ENCODE measurements at regions not wholly inside any gene's neighbourhood (a gene's known extent, or its start where the extent isn't known, plus 50 kb on each side); places are given as distances from the start of the nearest gene placed in this dataset.

DNA sequence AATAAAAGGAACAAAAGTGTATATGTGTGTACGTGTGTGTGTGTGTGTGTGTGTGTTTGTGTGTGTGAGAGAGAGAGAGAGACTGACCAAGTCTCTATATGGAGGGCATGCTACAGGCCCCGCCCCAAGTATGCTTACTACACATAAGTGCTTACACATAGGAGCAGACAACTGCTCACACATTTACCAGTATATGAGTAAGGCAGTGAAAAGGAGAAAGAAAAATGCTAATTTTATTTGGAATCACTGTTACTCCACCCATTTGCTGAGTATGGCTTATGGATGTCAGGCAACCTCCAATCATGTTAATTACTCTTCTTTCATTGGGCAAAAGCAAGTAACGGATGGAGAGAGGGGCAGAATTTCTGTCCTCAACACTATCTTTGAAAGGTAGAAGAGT is 107.6 kb upstream of the STK26 start:
- no peaks in the 10 kb centered on the region for H3K9me3 ChIP-seq (replicated peaks; ENCODE audit: control insufficient read depth, insufficient read depth, low read length)
- H3K79me2 ChIP-seq (ENCODE audit: control insufficient read depth, insufficient read depth, low read length): no peaks in the 10 kb centered on the region
- H4K20me1 ChIP-seq (replicated peaks; ENCODE audit: control insufficient read depth, extremely low read depth, insufficient read depth, low read length): no peaks in the 10 kb centered on the region
- BruUV-seq (replicated peaks): no TSS peak
- no peak overlapping the region for H2AFZ ChIP-seq (ENCODE audit: low read depth, low read length)
- intact Hi-C loops (cut with micrococcal nuclease) (no loop called here), dilution Hi-C loops (cut with MboI; ENCODE audit: extremely low pct_ligation_motif_present, low sequenced_read_pairs) (no loop called here)
- CTCF ChIA-PET: no interaction called here
- no peak for DNase-seq (ENCODE audit: low read depth, low spot score)
- no peaks in the 10 kb centered on the region for H3K36me3 ChIP-seq (ENCODE audit: control insufficient read depth in 2 of 2, extremely low read depth in 1 of 2, insufficient read depth in 2 of 2, low read length in 2 of 2)
- no peaks in the 10 kb centered on the region for H3K9me1 ChIP-seq (replicated peaks; ENCODE audit: control insufficient read depth, extremely low read depth, insufficient read depth, low read length)
- no peaks in the 10 kb centered on the region for H3K27me3 ChIP-seq (ENCODE audit: control insufficient read depth in 2 of 2, insufficient read depth in 2 of 2, low read length in 2 of 2)
- no peak overlapping the region for H3K9ac ChIP-seq (replicated peaks; ENCODE audit: extremely low read depth, insufficient read depth, low read length)
- POLR2A ChIA-PET: no interaction called here
- no peak overlapping the region for H3K4me3 ChIP-seq (replicated peaks in 1 of 3; ENCODE audit: insufficient read depth in 1 of 3, low read depth in 1 of 3, low read length in 3 of 3)
- no peak for FAIRE-seq
- no peak overlapping the region for H3K27ac ChIP-seq (ENCODE audit: insufficient read depth, low read depth, low read length)
- no peaks in the 10 kb centered on the region for H3K4me1 ChIP-seq (ENCODE audit: control insufficient read depth, extremely low read depth, insufficient read depth, low read length)
- TF ChIP-seq, protein P1, sequence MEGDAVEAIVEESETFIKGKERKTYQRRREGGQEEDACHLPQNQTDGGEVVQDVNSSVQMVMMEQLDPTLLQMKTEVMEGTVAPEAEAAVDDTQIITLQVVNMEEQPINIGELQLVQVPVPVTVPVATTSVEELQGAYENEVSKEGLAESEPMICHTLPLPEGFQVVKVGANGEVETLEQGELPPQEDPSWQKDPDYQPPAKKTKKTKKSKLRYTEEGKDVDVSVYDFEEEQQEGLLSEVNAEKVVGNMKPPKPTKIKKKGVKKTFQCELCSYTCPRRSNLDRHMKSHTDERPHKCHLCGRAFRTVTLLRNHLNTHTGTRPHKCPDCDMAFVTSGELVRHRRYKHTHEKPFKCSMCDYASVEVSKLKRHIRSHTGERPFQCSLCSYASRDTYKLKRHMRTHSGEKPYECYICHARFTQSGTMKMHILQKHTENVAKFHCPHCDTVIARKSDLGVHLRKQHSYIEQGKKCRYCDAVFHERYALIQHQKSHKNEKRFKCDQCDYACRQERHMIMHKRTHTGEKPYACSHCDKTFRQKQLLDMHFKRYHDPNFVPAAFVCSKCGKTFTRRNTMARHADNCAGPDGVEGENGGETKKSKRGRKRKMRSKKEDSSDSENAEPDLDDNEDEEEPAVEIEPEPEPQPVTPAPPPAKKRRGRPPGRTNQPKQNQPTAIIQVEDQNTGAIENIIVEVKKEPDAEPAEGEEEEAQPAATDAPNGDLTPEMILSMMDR (IDR thresholded peaks at IDR 0.05; ENCODE audit: extremely low read depth in 1 of 2, insufficient read depth in 1 of 2, low read depth in 1 of 2, low read length in 2 of 2): no peak
- TF ChIP-seq FOS (IDR thresholded peaks at IDR 0.05; ENCODE audit: borderline replicate concordance, insufficient read depth, low read length) (no peak), GATA2 (IDR thresholded peaks at IDR 0.05; ENCODE audit: insufficient read depth, insufficient read length, low read depth, low read length) (no peak), EZH2 (IDR thresholded peaks at IDR 0.05; ENCODE audit: borderline replicate concordance, low read depth, low read length, severe bottlenecking) (no peak), JUN (IDR thresholded peaks at IDR 0.05; ENCODE audit: borderline replicate concordance, insufficient read depth, insufficient read length, low read depth) (no peak)
- H3K4me2 ChIP-seq (ENCODE audit: insufficient read depth, low read length): no peak overlapping the region

DNA sequence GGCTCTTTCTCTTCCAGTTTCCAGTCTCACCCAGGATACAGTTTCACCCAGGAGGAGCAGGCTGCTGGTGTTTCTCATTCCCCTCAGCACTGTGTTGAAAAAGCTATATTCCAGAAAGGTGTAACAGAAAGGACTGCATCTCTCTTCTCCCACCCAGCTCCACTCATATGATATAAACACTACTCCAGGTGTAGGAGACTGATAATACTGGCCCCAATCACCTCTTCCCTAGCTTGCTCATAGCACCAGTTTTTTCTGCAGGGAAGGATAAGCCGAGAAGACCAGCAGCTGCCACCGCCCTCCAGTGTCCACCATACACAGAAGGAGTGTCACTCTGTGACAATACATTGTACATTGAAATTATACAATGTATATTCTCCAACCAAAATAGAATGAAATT is 105.5 kb upstream of the STK26 start:
- H3K27me3 ChIP-seq (ENCODE audit: control insufficient read depth in 2 of 2, insufficient read depth in 2 of 2, low read length in 2 of 2): no peaks in the 10 kb centered on the region
- H3K9me1 ChIP-seq (replicated peaks; ENCODE audit: control insufficient read depth, extremely low read depth, insufficient read depth, low read length): no peaks in the 10 kb centered on the region
- no peak overlapping the region for H3K4me2 ChIP-seq (ENCODE audit: insufficient read depth, low read length)
- no peaks in the 10 kb centered on the region for H3K79me2 ChIP-seq (ENCODE audit: control insufficient read depth, insufficient read depth, low read length)
- BruUV-seq (replicated peaks): no TSS peak
- H3K27ac ChIP-seq (ENCODE audit: insufficient read depth, low read depth, low read length): no peak overlapping the region
- TF ChIP-seq JUN (IDR thresholded peaks at IDR 0.05; ENCODE audit: borderline replicate concordance, insufficient read depth, insufficient read length, low read depth): no peak
- no peak for TF ChIP-seq EZH2 (IDR thresholded peaks at IDR 0.05; ENCODE audit: borderline replicate concordance, low read depth, low read length, severe bottlenecking)
- no peak for TF ChIP-seq FOS (IDR thresholded peaks at IDR 0.05; ENCODE audit: borderline replicate concordance, insufficient read depth, low read length)
- TF ChIP-seq, protein P2, sequence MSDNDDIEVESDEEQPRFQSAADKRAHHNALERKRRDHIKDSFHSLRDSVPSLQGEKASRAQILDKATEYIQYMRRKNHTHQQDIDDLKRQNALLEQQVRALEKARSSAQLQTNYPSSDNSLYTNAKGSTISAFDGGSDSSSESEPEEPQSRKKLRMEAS (IDR thresholded peaks at IDR 0.05; ENCODE audit: insufficient read depth, insufficient read length): no peak
- no peak for TF ChIP-seq GATA2 (IDR thresholded peaks at IDR 0.05; ENCODE audit: insufficient read depth, insufficient read length, low read depth, low read length)
- TF ChIP-seq, protein P1 (IDR thresholded peaks at IDR 0.05; ENCODE audit: extremely low read depth in 1 of 2, insufficient read depth in 1 of 2, low read depth in 1 of 2, low read length in 2 of 2): no peak
- TF ChIP-seq POLR2AphosphoS5 (IDR thresholded peaks at IDR 0.05; ENCODE audit: insufficient read depth, low read depth, low read length): no peak
- no peak for TF ChIP-seq POLR2A (IDR thresholded peaks at IDR 0.05; ENCODE audit: low read depth, low read length)
- TF ChIP-seq MYC (IDR thresholded peaks at IDR 0.05; ENCODE audit: low read depth, low read length): no peak
- no peaks in the 10 kb centered on the region for H3K4me1 ChIP-seq (ENCODE audit: control insufficient read depth, extremely low read depth, insufficient read depth, low read length)
- dilution Hi-C loops (cut with MboI; ENCODE audit: extremely low pct_ligation_motif_present, low sequenced_read_pairs): no loop called here
- H4K20me1 ChIP-seq (replicated peaks; ENCODE audit: control insufficient read depth, extremely low read depth, insufficient read depth, low read length): no peaks in the 10 kb centered on the region
- intact Hi-C loops (cut with micrococcal nuclease): no loop called here
- DNase-seq (ENCODE audit: low read depth, low spot score) (no peak), FAIRE-seq (no peak)
- no peak overlapping the region for H3K4me3 ChIP-seq (replicated peaks in 1 of 3; ENCODE audit: insufficient read depth in 1 of 3, low read depth in 1 of 3, low read length in 3 of 3)
- ChIA-PET CTCF (no interaction called here), POLR2A (no interaction called here)
- no peak overlapping the region for H2AFZ ChIP-seq (ENCODE audit: low read depth, low read length)
- no peaks in the 10 kb centered on the region for H3K9me3 ChIP-seq (replicated peaks; ENCODE audit: control insufficient read depth, insufficient read depth, low read length)
- no peaks in the 10 kb centered on the region for H3K36me3 ChIP-seq (ENCODE audit: control insufficient read depth in 2 of 2, extremely low read depth in 1 of 2, insufficient read depth in 2 of 2, low read length in 2 of 2)
- no peak overlapping the region for H3K9ac ChIP-seq (replicated peaks; ENCODE audit: extremely low read depth, insufficient read depth, low read length)

Data from endothelial cell of umbilical vein (primary cell).